EH (cell line): ENCODE measurements at regions not wholly inside any gene's neighbourhood (a gene's known extent, or its start where the extent isn't known, plus 50 kb on each side); places are given as distances from the start of the nearest gene placed in this dataset.
"Not testable (repeated sequence)": the region's sequence is repeated elsewhere in the genome, so short reads cannot be mapped to it uniquely, and the experiment has no call there.

Experiments
- DNase-seq: peaks from one replicate; pipeline ENCODE4 v3.0.0-alpha.2; 2015; ENCODE audit warnings: low read depth

- no peak for DNase-seq
Measured at GRCh38 chr7:79953130-79953529, 181.5 kb upstream of the GNAI1 start.

GRCh38 chr7:79952399-79952798, 182.2 kb upstream of the GNAI1 start:
- no peak for DNase-seq

- DNase-seq = no peak
Measured at GRCh38 chr7:79951415-79951814, 183.2 kb upstream of the GNAI1 start.

DNA sequence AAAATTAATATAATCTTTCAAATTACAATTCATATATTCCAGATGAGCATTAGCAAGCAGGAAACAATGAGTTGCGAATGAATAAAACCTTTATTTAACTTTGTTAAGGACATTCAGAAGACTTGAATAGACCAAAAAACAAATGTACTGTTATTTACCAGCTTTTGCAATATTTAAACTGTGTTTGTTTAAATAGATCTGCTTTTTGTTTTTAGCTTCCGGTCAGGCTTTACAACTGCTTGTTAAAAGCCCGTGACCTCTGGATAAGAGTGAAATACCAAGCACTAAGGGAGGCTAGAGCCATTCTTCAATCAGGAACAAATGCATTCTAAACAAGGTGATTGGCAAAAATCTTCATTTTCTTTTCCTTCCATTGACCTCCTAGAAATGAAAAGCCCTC, 184.9 kb upstream of the GNAI1 start:
- DNase-seq = no peak

- no peak for DNase-seq
Measured at GRCh38 chr7:79936281-79936983, 198.2 kb upstream of the GNAI1 start.

- no peak for DNase-seq
Measured at GRCh38 chr7:79934727-79935126, 199.9 kb upstream of the GNAI1 start.

GRCh38 chr7:79933144-79933543, 201.5 kb upstream of the GNAI1 start:
- peak; percentile 68 for DNase-seq

GRCh38 chr7:79930604-79931003, 204.0 kb upstream of the GNAI1 start:
- no peak for DNase-seq

DNA sequence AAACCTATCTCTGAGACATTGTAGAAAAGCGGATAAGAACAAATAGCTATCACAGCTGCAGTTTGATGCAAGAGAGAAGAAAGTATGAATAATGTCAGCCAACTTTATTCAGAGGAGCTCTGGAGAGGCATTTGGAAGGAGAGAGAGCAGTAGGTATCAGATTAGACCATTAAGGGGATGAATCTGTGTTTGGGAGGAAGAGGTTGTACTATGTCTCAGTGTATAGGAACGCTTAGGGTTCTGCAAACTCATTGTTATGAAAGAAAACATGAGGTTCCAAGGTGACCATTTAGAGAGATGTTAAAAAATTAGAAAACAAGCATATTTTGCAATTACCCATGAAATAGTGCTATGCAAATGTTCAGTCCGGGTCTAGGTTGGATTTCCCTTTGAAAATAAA, 207.5 kb upstream of the GNAI1 start:
- no peak for DNase-seq

- peak; percentile 41 for DNase-seq
Measured at GRCh38 chr7:79923953-79924352, 210.7 kb upstream of the GNAI1 start.

DNA sequence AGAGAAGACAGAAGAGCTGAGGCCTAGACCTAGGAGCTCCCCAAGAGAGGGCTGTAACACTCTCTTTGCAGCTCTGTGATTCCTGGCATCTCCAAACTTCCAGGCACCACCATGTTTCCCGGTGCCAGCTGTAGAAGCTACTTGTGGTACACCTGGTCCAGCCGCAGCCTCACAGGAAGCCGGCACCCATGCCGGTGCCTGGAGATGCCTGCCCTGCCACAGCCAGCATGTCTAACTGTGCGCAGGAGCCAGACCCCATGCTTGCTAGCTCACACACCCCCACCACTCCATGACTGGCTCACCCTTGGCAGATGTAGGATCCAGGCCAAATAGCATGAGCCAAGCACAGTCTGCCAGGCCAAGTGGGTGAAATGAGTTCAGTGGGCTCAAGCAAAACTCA, 211.7 kb upstream of the GNAI1 start:
- DNase-seq = no peak

- DNase-seq = no peak
Measured at GRCh38 chr7:79921976-79922375, 212.7 kb upstream of the GNAI1 start.

GRCh38 chr7:79918632-79919031, 216.0 kb upstream of the GNAI1 start:
- DNase-seq = not testable (repeated sequence)

GRCh38 chr7:79915346-79915745, 219.3 kb upstream of the GNAI1 start:
- not testable (repeated sequence) for DNase-seq

- DNase-seq = no peak
Measured at GRCh38 chr7:79912213-79912633, 222.4 kb upstream of the GNAI1 start.

GRCh38 chr7:79911420-79911819, 223.2 kb upstream of the GNAI1 start:
- DNase-seq = no peak

DNA sequence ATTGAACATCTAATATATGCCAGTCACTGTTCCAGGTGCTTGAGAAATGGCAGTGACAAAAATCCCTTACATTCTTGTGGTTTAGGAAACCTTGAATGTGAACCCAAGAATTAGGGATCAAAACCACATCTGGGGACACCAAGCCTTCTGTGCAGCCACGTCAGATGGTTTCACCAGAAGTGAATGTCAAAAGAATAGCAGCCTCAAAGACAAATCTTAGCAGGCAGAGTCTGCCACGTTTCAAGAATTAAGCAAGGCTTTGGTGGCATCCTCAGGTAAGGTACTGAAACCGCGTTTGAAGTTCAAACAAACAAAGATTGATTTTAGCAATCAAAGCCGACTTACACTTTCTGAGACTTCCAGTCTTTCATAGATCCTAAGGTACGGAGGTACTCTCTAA, 225.5 kb upstream of the GNAI1 start:
- no peak for DNase-seq

DNA sequence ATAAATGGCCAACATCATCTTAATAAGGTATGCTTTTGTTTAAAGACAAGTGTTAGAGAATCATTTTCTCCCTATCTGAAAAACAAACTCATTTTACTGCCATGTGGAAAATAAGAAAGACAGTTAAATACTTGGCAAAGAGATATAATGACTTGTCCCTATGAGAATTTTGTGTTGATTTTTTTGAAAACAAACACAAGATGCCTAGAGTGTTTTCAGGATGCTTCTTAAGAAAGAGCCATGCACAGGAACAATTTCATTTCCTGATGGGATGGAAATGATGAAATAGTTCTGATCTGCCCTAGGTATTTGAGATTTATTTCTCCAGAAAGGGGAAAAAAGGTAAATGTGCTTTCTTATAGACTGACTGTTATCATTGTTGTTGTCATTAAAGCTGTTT, 237.5 kb upstream of the GNAI1 start:
- DNase-seq = peak; percentile 25

DNA sequence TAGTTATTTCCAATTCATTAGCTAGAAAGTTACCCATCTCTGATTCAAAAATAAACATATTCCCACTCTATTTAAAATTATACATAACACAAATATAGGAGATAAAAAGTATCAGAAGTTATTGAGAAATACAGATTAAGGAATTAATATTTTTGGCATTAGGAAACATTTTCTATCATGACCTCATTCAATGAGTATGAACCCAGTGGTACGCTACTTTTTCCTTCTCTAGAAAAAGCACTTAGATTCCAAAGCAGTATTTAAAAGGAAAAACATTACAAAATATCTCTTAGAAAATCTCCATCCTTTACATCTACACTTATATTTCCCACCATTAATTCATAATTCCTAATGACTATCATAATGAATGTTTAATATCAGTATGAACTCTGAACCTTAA, 240.6 kb upstream of the GNAI1 start:
- peak; percentile 10 for DNase-seq

DNA sequence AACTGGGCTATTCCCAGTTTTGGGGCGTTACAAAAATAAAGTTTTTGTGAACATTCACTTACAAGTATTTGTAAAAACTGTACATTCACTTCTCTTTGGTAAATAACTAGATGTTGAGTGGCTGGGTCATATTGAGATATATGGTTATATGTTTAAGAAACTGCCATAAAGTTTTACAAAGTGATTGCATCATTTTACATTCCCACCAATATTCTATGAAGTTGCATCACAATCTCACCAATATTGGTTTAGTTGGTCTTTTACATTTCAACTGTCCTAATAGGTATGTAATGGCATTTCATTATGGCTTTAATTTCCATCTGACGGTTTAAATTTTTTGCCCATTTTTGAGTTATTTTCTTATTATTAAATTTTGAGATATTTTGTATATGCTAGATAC, 251.7 kb upstream of the GNAI1 start:
- no peak for DNase-seq

DNA sequence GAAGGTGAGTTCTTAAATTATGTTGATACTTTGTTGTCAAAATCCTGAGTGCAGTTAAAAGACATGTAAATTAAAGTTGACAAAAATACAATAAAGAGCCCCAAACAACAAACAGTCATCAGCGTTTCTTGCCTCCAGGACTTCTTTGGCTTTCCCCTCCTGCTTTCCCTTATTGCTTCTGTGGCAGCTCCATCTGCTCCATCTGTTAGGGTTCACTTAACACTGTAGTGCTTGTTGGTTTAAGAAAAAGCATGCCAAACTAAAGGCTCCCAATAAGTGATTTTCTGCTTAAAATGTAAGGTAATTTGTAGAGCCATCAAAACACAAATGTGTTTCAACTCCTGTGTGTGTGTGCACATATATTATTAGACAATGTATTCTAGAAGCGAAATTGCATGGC, 254.3 kb upstream of the GNAI1 start:
- DNase-seq = no peak

GRCh38 chr7:79877874-79878465, 256.7 kb upstream of the GNAI1 start:
- peak; percentile 50 for DNase-seq

DNA sequence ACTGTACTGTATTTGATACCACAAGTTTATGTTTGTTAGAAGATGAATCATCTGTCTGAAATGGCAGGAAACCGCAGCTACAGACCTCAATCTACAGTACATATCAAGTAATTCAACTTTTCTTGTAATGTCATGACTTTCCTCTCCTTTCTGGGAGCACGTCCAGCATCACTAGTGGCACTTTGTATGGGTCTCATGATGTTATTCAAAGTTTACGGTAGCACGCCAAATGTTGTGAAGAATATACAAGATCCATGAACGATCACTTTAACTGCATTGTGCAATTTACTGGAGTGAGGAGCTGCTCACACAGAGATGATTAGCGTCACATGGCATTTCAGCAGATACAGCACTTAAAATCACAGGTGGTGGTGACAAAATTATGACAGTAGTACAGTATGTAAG, 257.8 kb upstream of the GNAI1 start:
- peak; percentile 98 for DNase-seq

- no peak for DNase-seq
Measured at GRCh38 chr7:79874797-79875196, 259.8 kb upstream of the GNAI1 start.
